ENCODE measurements at regions not wholly inside any gene's neighbourhood (a gene's known extent, or its start where the extent isn't known, plus 50 kb on each side); places are given as distances from the start of the nearest gene placed in this dataset.

DNA sequence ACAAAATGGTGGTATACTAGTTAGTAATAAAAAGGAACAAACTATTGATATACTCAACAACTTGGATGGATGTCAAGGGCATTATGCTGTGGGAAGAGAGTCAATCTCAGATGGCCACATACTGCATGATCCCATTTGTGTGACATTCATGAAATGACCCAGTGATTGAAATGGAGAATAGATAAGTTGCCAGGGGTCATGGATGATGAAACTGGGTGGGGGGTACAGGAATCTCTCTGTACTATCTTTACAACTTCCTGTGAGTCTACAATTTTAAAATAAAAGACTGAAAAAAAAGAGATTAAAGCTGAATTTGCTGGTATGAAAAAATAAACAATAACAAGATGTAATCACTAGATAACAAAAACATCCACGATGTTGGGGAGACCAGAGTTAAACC lies 70.5 kb upstream of the CDYL2 start:
- TF ChIP-seq, protein P1, sequence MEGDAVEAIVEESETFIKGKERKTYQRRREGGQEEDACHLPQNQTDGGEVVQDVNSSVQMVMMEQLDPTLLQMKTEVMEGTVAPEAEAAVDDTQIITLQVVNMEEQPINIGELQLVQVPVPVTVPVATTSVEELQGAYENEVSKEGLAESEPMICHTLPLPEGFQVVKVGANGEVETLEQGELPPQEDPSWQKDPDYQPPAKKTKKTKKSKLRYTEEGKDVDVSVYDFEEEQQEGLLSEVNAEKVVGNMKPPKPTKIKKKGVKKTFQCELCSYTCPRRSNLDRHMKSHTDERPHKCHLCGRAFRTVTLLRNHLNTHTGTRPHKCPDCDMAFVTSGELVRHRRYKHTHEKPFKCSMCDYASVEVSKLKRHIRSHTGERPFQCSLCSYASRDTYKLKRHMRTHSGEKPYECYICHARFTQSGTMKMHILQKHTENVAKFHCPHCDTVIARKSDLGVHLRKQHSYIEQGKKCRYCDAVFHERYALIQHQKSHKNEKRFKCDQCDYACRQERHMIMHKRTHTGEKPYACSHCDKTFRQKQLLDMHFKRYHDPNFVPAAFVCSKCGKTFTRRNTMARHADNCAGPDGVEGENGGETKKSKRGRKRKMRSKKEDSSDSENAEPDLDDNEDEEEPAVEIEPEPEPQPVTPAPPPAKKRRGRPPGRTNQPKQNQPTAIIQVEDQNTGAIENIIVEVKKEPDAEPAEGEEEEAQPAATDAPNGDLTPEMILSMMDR (conservative IDR thresholded peaks at IDR 0.05; ENCODE audit: low read depth in 2 of 2): no peak
- TF ChIP-seq JUNB (IDR thresholded peaks at IDR 0.05; ENCODE audit: unreplicated experiment) (no peak), POLR2AphosphoS5 (IDR thresholded peaks at IDR 0.05; ENCODE audit: low read depth) (no peak), EZH2 (IDR thresholded peaks at IDR 0.05; ENCODE audit: low read depth, unreplicated experiment) (no peak), EZH2phosphoT487 (IDR thresholded peaks at IDR 0.05; ENCODE audit: unreplicated experiment) (no peak), ZNF114 (CRISPR knock-in tag; IDR thresholded peaks at IDR 0.05) (no peak), STAT1 (IDR thresholded peaks at IDR 0.05; ENCODE audit: unreplicated experiment) (no peak), NANOG (IDR thresholded peaks at IDR 0.05; ENCODE audit: borderline replicate concordance) (no peak)
- TF ChIP-seq, protein P2, sequence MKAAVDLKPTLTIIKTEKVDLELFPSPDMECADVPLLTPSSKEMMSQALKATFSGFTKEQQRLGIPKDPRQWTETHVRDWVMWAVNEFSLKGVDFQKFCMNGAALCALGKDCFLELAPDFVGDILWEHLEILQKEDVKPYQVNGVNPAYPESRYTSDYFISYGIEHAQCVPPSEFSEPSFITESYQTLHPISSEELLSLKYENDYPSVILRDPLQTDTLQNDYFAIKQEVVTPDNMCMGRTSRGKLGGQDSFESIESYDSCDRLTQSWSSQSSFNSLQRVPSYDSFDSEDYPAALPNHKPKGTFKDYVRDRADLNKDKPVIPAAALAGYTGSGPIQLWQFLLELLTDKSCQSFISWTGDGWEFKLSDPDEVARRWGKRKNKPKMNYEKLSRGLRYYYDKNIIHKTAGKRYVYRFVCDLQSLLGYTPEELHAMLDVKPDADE (IDR thresholded peaks at IDR 0.05): no peak
- TF ChIP-seq, protein P3, sequence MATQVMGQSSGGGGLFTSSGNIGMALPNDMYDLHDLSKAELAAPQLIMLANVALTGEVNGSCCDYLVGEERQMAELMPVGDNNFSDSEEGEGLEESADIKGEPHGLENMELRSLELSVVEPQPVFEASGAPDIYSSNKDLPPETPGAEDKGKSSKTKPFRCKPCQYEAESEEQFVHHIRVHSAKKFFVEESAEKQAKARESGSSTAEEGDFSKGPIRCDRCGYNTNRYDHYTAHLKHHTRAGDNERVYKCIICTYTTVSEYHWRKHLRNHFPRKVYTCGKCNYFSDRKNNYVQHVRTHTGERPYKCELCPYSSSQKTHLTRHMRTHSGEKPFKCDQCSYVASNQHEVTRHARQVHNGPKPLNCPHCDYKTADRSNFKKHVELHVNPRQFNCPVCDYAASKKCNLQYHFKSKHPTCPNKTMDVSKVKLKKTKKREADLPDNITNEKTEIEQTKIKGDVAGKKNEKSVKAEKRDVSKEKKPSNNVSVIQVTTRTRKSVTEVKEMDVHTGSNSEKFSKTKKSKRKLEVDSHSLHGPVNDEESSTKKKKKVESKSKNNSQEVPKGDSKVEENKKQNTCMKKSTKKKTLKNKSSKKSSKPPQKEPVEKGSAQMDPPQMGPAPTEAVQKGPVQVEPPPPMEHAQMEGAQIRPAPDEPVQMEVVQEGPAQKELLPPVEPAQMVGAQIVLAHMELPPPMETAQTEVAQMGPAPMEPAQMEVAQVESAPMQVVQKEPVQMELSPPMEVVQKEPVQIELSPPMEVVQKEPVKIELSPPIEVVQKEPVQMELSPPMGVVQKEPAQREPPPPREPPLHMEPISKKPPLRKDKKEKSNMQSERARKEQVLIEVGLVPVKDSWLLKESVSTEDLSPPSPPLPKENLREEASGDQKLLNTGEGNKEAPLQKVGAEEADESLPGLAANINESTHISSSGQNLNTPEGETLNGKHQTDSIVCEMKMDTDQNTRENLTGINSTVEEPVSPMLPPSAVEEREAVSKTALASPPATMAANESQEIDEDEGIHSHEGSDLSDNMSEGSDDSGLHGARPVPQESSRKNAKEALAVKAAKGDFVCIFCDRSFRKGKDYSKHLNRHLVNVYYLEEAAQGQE (IDR thresholded peaks at IDR 0.05; ENCODE audit: unreplicated experiment): no peak

All from GM23338 (cell line).